ENCODE measurements at regions not wholly inside any gene's neighbourhood (a gene's known extent, or its start where the extent isn't known, plus 50 kb on each side); places are given as distances from the start of the nearest gene placed in this dataset.

- Histone ChIP-seq H4K20me1 (replicated peaks; ENCODE audit: insufficient read depth) (no peaks in the 10 kb centered on the region), H3K27me3 (ENCODE audit: insufficient read depth) (no peaks in the 10 kb centered on the region), H3F3A (replicated peaks; ENCODE audit: low read depth) (no peaks in the 10 kb centered on the region), H3K4me1 (ENCODE audit: insufficient read depth) (no peaks in the 10 kb centered on the region; the same call in 1 of the 2 replicates), H3K79me2 (replicated peaks; ENCODE audit: insufficient read depth) (no peaks in the 10 kb centered on the region), H3K27ac (ENCODE audit: low read depth) (no peak overlapping the region), H3K36me3 (ENCODE audit: insufficient read depth) (no peaks in the 10 kb centered on the region), H3K4me3 (no peak overlapping the region), H3K4me2 (no peak overlapping the region), H3K9me2 (ENCODE audit: insufficient read depth) (no peaks in the 10 kb centered on the region), H2AFZ (peak overlapping the region; percentile 28; the same call in 1 of the 2 replicates)
- ATAC-seq: no peak
- no peak overlapping the region for H3K4me3 Mint-ChIP-seq
- DNase-seq (ENCODE audit: low spot score): no peak
- H3K36me3 Mint-ChIP-seq (ENCODE audit: low read depth): no peaks in the 10 kb centered on the region
- TF ChIP-seq CTCF (conservative IDR thresholded peaks at IDR 0.05; ENCODE audit: low read depth in 2 of 2) (no peak), ZNF462 (CRISPR knock-in tag; IDR thresholded peaks at IDR 0.05) (no peak), NANOG (IDR thresholded peaks at IDR 0.05; ENCODE audit: borderline replicate concordance) (no peak), POLR2AphosphoS5 (IDR thresholded peaks at IDR 0.05; ENCODE audit: low read depth) (no peak)
- H3K27ac Mint-ChIP-seq: no peak overlapping the region
- peaks cover 2% of the 10 kb centered on the region; the same call in 2 of the 3 replicates for H3K4me1 Mint-ChIP-seq
- H3K9me3 Mint-ChIP-seq: no peaks in the 10 kb centered on the region
- H3K27me3 Mint-ChIP-seq (ENCODE audit: insufficient read depth, low read depth, poor library complexity): no peaks in the 10 kb centered on the region
Measured at GRCh38 chr20:7426890-7427496, 513.3 kb downstream of the HAO1 start.

Measured in GM23338 (cell line).